GM12873 (cell line): ENCODE measurements at regions not wholly inside any gene's neighbourhood (a gene's known extent, or its start where the extent isn't known, plus 50 kb on each side); places are given as distances from the start of the nearest gene placed in this dataset.

ENCODE experiments used
- CTCF ChIP-seq: IDR thresholded peaks from 2 replicates; pipeline ENCODE4 v1.5.1; 2012; ENCODE audit warnings: low read depth, mild to moderate bottlenecking, moderate library complexity, low read length, control low read depth; ENCODE audit not compliant: insufficient read depth; ENCODE audit errors: missing control alignments

DNA sequence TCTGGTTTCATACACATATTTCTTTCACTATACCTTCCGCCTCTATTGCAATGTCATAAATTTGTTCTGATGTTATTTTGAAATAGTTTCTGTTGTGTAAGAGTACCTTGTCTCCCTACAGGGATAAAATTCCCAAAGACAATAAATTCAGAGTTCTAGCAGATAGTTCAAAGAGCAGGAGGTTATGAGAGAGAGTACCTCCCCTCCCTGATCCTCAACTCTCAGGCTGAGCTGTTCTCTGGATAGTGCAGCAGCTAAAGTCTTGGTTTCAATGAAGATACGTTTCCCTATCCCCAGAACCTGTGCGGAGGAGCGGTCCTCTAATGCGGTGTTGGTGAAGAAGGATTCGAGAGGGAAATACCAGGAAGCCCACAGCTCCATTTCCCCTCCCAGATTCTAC, 190.2 kb upstream of the CPHXL start:
- no peak for TF ChIP-seq CTCF

- TF ChIP-seq CTCF, result no peak
These were observed 191.8 kb upstream of the CPHXL start for GRCh38 chr16:75918109-75918508.

DNA sequence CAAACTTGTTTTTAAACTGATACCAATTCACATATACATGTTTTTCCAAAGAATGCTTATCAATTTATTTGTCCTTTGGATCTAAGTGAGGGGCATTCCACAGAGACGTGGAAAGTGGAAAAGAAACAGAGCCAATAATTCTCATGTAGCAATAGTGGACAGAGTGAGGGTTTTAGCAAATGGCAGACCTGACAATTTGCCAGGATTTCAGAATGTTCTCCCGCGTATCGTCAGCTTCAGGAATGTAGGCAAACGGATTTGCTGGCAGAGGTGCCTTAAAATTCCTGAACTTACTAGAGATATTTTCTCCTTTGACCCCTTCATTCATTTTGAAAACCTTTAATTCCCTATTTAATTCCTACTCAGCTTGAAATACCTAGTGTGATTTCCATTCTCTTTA, 193.4 kb upstream of the CPHXL start:
- TF ChIP-seq CTCF, result no peak

DNA sequence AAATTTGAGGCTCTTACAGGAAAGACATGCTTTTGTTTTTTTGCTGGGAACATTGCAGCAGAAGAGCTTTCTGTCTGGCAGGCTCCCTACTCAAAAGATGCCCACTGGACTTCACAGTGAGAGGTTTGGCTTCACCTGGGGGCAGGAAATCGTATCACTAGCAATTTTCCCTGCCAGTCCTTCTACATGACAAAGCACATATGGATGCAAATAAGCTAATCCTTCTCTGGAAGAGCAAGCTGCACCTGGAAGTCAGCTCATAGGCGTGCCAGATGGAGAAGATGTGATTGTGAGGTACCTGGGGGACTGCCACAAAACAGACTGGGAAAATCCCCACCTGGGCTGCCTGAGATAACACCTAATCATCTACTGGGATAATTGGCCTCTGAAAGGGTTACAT, 195.0 kb upstream of the CPHXL start:
- no peak for TF ChIP-seq CTCF

DNA sequence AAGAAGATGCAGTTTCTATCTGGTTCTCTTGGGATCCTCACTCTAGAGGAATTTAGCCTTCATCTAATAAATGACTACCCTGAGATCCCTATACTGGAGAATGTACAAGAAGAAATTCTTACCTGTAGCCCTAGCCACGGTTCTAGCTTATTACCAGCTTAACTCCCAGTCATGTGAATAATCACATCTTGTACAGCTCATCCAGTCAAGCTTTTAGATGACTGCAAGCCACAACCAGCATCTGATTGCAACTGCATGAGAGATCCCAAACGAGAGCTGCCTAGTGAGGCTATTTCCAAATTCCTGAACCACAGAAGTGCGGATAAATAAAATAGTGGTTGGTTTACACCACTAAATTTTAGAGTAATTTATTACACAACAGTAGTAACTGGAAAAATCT, 196.0 kb upstream of the CPHXL start:
- no peak for TF ChIP-seq CTCF

DNA sequence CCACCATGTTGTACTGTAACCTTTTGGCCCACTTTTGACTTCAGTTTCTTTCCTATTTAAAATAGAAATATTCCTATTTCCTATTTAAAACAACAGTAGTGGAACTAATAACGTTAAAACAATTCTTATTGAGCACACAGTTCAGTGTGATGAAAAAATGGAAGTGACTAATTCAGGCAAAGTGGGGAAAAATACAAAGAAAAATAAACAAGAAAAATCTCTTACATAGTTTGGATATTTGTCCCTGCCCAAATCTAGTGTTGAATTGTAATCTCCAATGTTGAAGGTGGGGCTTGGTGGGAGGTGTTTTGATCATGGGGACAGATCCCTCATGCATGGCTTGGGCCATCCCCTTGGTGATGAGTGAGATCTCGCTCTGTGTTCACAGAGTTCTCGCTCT, 198.1 kb upstream of the CPHXL start:
- TF ChIP-seq CTCF, result no peak

DNA sequence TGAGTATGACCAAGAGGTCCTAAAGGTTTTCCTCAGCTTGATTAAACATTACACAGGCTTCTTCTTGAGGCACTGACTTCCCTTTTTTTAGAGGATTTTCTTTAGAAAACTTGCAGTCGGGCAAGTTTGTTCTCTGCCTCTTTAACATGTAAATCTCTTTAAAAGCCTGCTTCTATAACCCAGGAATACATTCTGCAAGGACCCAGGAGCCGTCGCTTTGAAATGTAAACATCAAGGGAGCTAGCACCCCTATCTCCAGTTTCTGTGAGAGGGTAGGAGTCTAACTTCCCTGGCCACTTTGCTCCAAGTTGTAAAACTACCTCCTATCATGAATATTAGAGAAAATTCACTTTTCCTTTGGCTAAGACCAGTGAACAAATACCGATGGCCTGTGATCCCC, 201.5 kb upstream of the CPHXL start:
- TF ChIP-seq CTCF, result no peak

- TF ChIP-seq CTCF, result no peak
These were observed 202.0 kb upstream of the CPHXL start for GRCh38 chr16:75928295-75928694.
